ENCODE measurements at regions not wholly inside any gene's neighbourhood (a gene's known extent, or its start where the extent isn't known, plus 50 kb on each side); places are given as distances from the start of the nearest gene placed in this dataset.

GRCh38 chr3:61311044-61311443, 59.8 kb upstream of the FHIT start:
- no peak for DNase-seq

- no peak for DNase-seq
Observed at GRCh38 chr3:61315871-61316270, 64.6 kb upstream of the FHIT start.

GRCh38 chr3:61323094-61323493, 71.8 kb upstream of the FHIT start:
- DNase-seq, result no peak

GRCh38 chr3:61331929-61332552, 80.8 kb upstream of the FHIT start:
- no peak for DNase-seq

- no peak for DNase-seq
Observed at GRCh38 chr3:61333192-61333961, 82.1 kb upstream of the FHIT start.

- DNase-seq, result no peak
Observed at GRCh38 chr3:61334783-61335182, 83.5 kb upstream of the FHIT start.

GRCh38 chr3:61340931-61341461, 89.7 kb upstream of the FHIT start:
- no peak for DNase-seq

- peak in 1 of 2 donors; percentile 6 for DNase-seq
Observed at GRCh38 chr3:61343543-61343942, 92.3 kb upstream of the FHIT start.

GRCh38 chr3:61345020-61345419, 93.8 kb upstream of the FHIT start:
- no peak for DNase-seq

- DNase-seq, result no peak
Observed at GRCh38 chr3:61347981-61348380, 96.7 kb upstream of the FHIT start.

- no peak for DNase-seq
Observed at GRCh38 chr3:61349717-61350116, 98.5 kb upstream of the FHIT start.

- DNase-seq, result no peak
Observed at GRCh38 chr3:61350782-61351309, 99.6 kb upstream of the FHIT start.

- DNase-seq, result no peak
Observed at GRCh38 chr3:61352306-61352705, 101.1 kb upstream of the FHIT start.

GRCh38 chr3:61353382-61353781, 102.1 kb upstream of the FHIT start:
- no peak for DNase-seq

GRCh38 chr3:61354604-61355003, 103.4 kb upstream of the FHIT start:
- no peak for DNase-seq

- no peak for DNase-seq
Observed at GRCh38 chr3:61356685-61357084, 105.4 kb upstream of the FHIT start.

GRCh38 chr3:61357902-61358301, 106.7 kb upstream of the FHIT start:
- no peak for DNase-seq

GRCh38 chr3:61358364-61358763, 107.1 kb upstream of the FHIT start:
- peak; percentile 74 to 77 for DNase-seq

- no peak for DNase-seq
Observed at GRCh38 chr3:61360297-61360965, 109.2 kb upstream of the FHIT start.

- DNase-seq, result no peak
Observed at GRCh38 chr3:61369678-61370077, 118.4 kb upstream of the FHIT start.

- peak in 1 of 2 donors; percentile 6 for DNase-seq
Observed at GRCh38 chr3:61371123-61371522, 119.9 kb upstream of the FHIT start.

- no peak for DNase-seq
Observed at GRCh38 chr3:61372723-61373122, 121.5 kb upstream of the FHIT start.

- DNase-seq, result no peak
Observed at GRCh38 chr3:61378311-61378710, 127.1 kb upstream of the FHIT start.
